GM12865 (cell line): ENCODE measurements at regions not wholly inside any gene's neighbourhood (a gene's known extent, or its start where the extent isn't known, plus 50 kb on each side); places are given as distances from the start of the nearest gene placed in this dataset.

ENCODE experiments used
- DNase-seq: peaks from one replicate; pipeline ENCODE4 v3.0.0; 2010; ENCODE audit warnings: low read depth
- H3K4me3 ChIP-seq: 2 replicates; pipeline ENCODE4 v1.5.1; 2011; ENCODE audit warnings: mild to moderate bottlenecking, low read depth, low read length, control low read depth
- TF ChIP-seq, protein P1 (sequence below): IDR thresholded peaks from 2 replicates; pipeline ENCODE4 v1.5.1; 2011; ENCODE audit warnings: low read length, control low read depth, low read depth, inconsistent platforms; ENCODE audit not compliant: insufficient read depth; ENCODE audit errors: missing control alignments

DNA sequence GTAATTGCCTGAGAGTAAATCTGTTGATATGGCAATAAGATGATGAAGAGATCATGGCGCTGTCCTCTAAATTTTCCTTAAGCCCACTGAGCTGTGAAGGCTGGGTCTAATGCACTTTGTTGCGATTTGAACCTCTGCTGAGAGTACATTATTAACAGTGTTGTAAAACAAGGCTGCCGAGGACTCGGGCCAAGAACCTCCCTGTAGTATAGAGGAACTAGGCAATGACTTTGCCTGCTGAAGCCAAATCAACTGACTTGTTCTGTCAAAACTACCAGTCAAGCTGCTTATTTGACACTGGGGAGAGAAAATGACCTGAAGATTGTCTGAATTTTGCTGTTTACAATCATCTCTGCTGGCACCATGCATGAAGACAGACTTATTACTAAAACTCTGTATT is 1154.7 kb downstream of the DTWD2 start:
- no peak for DNase-seq
- H3K4me3 ChIP-seq, result no peak overlapping the region
- TF ChIP-seq, protein P1, sequence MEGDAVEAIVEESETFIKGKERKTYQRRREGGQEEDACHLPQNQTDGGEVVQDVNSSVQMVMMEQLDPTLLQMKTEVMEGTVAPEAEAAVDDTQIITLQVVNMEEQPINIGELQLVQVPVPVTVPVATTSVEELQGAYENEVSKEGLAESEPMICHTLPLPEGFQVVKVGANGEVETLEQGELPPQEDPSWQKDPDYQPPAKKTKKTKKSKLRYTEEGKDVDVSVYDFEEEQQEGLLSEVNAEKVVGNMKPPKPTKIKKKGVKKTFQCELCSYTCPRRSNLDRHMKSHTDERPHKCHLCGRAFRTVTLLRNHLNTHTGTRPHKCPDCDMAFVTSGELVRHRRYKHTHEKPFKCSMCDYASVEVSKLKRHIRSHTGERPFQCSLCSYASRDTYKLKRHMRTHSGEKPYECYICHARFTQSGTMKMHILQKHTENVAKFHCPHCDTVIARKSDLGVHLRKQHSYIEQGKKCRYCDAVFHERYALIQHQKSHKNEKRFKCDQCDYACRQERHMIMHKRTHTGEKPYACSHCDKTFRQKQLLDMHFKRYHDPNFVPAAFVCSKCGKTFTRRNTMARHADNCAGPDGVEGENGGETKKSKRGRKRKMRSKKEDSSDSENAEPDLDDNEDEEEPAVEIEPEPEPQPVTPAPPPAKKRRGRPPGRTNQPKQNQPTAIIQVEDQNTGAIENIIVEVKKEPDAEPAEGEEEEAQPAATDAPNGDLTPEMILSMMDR, result no peak

DNA sequence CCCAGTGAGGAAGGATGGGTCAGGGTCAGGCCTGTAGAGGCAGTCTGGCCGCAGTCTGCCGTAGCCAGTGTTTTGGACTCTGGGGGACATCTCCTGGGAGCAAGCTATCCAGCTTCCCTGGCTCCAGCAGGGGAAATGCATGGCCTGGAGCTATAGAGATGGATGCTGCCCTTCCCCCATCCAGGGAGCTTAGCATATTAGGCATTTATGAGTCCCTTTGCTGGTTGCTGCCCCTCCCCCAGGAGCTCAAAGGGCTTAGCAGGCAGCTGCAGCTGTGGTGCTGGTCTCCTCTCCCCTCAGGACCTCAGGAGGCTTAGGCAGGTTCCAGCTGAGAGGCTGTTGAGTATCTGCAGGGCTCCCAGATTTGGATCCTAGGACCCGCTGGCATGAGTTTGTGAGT is 1158.7 kb downstream of the DTWD2 start:
- no peak for DNase-seq
- H3K4me3 ChIP-seq, result no peak overlapping the region
- TF ChIP-seq, protein P1, result no peak

DNA sequence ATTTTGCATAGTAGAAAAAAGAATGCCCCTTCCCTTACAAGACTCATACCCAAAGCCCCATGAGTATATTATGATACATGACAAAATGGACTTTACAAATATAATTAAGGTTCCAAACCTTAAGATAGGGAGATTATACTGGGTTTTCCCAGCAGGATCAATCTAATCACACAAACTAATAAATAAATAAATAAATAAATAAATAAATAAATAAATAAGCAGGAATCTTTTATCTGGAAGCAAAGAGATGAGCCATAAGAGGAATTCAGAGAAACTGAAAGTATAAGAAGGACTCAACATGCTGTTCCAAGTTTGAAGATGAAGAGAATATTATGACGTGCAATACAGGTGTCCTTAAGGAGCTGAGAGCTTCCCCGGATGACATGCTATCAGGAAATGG is 1174.5 kb downstream of the DTWD2 start:
- TF ChIP-seq, protein P1, result no peak
- no peak overlapping the region for H3K4me3 ChIP-seq
- no peak for DNase-seq

DNA sequence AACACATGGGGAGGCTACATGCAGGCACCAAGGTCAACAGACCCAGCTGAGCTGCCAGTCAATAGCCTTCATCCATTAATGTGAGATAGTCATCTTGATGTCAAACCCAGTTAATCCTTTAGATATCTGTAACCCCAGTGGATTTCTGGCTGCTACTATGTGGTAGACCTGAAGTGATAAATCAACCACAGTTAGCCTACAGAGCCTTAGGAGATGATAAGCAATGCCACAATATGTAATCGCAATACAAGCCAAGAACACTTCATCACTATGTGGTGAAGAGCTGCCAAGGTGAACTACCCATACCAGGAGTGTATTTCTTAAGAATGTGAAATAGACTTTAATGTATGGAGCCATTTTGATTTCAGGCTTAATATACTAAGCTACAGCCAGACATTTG is 1175.5 kb downstream of the DTWD2 start:
- TF ChIP-seq, protein P1, result no peak
- no peak overlapping the region for H3K4me3 ChIP-seq
- no peak for DNase-seq

DNA sequence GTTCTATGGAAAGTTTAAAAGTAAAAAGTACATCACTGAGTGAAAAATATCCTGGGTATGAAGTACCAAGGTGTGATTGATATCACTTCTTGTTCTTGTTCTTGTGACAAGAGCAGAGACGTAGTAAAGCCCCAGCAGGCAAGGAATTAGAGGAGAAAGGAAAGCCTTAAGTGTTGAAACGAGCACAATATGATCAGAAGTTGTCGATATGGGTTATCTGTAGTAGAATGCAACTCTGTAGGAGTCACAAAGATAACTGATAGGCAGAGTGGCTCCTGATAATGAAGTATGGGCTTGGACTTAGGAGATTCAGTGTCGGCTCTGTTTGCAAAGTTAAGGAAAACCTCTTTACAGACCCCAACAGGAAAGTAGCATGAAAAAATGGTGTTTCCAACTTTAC is 1179.1 kb downstream of the DTWD2 start:
- TF ChIP-seq, protein P1, result no peak
- no peak overlapping the region for H3K4me3 ChIP-seq
- DNase-seq, result no peak

DNA sequence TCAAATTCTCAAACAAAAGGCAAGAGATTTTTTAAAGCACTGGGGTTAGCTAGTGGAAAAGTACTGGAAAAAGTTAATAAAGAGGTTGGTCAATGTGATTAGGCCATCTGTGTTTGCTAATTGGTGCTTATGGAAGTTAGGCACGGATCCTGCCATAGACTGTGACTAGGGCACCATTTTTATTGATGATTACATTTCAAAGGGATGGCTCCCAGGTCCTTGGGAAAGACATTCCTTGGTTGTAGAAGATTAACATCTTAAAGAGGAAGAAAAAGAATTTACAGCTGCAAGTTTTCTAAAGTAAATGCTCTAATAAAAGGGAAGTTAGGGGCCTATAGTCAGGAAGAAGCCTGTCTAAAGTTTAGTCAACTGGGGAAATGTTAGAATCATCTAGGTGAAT is 1183.3 kb downstream of the DTWD2 start:
- TF ChIP-seq, protein P1, result no peak
- H3K4me3 ChIP-seq, result no peak overlapping the region
- no peak for DNase-seq

DNA sequence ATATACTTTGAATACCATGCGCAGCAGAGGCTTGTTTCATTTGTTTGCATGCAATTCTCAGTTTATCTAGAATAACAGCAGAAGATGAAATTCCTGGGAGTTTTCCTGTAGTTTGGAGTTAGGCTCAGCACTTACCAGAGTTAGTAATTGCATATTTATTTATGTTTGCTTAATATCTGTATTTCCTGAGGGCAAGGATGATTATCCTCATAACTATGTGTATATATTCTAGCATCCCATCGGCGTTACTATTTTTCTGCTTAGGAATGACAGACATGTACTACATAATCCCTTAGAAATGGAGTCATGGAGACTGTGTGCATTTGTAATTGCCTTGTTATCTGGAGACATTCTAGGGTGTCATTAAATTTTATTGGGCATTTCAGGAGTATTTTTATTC is 1184.8 kb downstream of the DTWD2 start:
- no peak for DNase-seq
- H3K4me3 ChIP-seq, result no peak overlapping the region
- TF ChIP-seq, protein P1, result no peak
